ENCODE measurements at regions not wholly inside any gene's neighbourhood (a gene's known extent, or its start where the extent isn't known, plus 50 kb on each side); places are given as distances from the start of the nearest gene placed in this dataset.
"Not testable (repeated sequence)": the region's sequence is repeated elsewhere in the genome, so short reads cannot be mapped to it uniquely, and the experiment has no call there.

DNA sequence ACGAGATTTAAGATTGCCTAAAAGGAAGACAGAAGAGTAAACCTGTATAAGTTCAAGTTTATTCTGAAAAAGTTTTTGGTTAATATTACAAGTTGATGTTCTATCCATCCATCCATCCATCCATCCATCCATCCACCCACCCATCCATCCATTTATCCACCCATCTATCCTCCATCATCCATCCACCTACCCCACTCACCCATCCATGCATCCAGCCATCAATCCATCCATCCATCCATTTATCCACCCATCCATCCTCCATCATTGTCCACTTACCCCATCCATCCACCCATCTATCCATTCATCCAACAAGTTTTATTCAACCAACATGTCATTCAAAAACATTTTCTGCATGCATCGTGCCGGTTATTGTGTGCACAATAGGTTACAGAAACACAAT is 89.3 kb downstream of the ZBTB18 start:
- H3K27me3 Mint-ChIP-seq, result peaks cover 7% of the 10 kb centered on the region
- no peak overlapping the region for H3K4me3 Mint-ChIP-seq
- H3K27ac Mint-ChIP-seq, result no peak overlapping the region
- H3K36me3 Mint-ChIP-seq, result no peaks in the 10 kb centered on the region
- H3K4me1 Mint-ChIP-seq, result peaks cover 4% of the 10 kb centered on the region
- POLR2A ChIA-PET, result no interaction called here
- ATAC-seq (ENCODE audit: low read depth) (no peak), DNase-seq (no peak)
- H3K9me3 Mint-ChIP-seq, result no peaks in the 10 kb centered on the region

DNA sequence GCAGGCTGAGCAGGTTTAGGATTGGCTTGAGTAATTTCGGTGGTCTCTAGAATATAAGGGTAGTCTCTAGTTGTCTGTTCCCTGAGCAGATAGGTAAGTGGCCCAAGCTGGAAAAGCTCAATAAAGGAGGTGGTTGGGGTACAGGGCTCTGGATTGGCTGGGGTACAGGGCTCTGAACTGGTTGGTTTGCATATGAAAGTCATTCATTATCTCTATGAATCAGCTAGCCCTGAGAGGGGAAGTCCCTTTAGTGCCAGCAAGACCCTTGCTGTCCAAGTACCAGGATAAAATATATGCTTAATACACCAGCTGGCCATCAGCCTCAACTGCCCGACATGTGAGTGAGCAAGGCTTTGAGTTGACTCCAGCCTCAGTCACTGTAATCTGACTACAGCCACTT is 93.0 kb downstream of the ZBTB18 start:
- H3K4me1 Mint-ChIP-seq, result no peaks in the 10 kb centered on the region
- ATAC-seq (ENCODE audit: low read depth), result no peak
- no peak overlapping the region for H3K27ac Mint-ChIP-seq
- peaks cover 8% of the 10 kb centered on the region for H3K27me3 Mint-ChIP-seq
- H3K9me3 Mint-ChIP-seq, result no peaks in the 10 kb centered on the region
- no peak overlapping the region for H3K4me3 Mint-ChIP-seq
- no peaks in the 10 kb centered on the region for H3K36me3 Mint-ChIP-seq
- POLR2A ChIA-PET, result no interaction called here
- no peak for DNase-seq

DNA sequence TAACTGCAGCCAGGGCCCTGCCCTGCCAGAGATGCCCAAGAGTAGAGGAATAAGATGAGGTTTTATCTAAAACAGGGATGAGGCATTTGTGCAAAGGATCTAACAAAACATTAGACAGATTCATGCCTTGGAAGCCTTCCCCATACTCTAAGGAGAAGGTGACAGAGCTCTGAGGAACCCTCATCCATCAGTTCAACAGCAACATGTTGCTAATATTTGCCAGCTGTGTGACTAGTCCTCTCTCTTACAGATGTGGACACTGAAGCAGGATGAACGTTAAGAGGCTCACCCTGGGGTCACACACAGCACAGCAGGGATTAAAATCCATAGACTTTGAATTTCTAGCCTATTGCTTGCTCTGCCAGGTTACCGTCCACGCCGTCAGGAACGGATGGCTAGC is 99.0 kb downstream of the ZBTB18 start:
- peaks cover 5% of the 10 kb centered on the region for H3K27me3 Mint-ChIP-seq
- no peak overlapping the region for H3K27ac Mint-ChIP-seq
- POLR2A ChIA-PET, result no interaction called here
- ATAC-seq (ENCODE audit: low read depth), result no peak
- H3K9me3 Mint-ChIP-seq, result no peaks in the 10 kb centered on the region
- no peaks in the 10 kb centered on the region for H3K4me1 Mint-ChIP-seq
- no peak overlapping the region for H3K4me3 Mint-ChIP-seq
- no peak for DNase-seq
- H3K36me3 Mint-ChIP-seq, result no peaks in the 10 kb centered on the region

DNA sequence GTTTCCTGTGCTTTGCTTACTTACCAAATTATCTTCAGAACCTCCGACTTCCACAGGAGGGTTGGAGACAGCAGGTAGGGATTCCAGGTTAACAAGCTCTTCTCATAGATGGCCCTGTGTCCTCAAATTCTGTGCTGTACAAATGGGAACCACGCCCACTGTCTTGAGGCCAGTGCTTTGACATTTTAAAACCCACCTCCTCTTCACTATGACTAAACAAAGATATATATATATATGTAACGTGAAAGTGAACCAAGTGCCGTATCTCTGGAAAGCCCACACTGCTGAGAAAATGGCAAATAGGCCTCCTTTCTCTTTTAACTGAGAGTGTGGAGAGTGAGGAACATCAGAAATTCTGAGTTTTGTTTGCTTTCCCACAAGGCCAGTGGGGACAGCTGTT is 99.6 kb downstream of the ZBTB18 start:
- ATAC-seq (ENCODE audit: low read depth) (no peak), DNase-seq (no peak)
- no peaks in the 10 kb centered on the region for H3K4me1 Mint-ChIP-seq
- peaks cover 5% of the 10 kb centered on the region for H3K27me3 Mint-ChIP-seq
- H3K9me3 Mint-ChIP-seq, result no peaks in the 10 kb centered on the region
- no peak overlapping the region for H3K4me3 Mint-ChIP-seq
- no peaks in the 10 kb centered on the region for H3K36me3 Mint-ChIP-seq
- POLR2A ChIA-PET, result no interaction called here
- no peak overlapping the region for H3K27ac Mint-ChIP-seq

DNA sequence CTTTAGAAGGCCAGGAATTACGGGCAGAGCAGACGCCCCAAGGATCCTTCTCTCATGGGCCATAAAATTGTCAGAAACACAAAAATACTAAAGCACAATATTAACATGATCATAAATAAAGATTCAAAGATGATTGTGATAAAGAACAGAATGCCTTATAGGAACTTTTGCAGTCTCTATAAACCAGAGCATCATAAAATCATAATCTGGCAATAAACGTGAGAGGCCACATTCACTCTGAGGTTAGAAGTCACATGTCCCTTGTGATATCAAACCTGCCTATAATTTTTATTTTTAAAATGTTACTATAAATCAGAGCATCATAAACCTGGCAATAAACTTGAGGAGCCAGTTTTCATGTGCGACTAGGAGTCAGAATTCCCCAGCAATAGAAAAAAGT is 100.5 kb downstream of the ZBTB18 start:
- Mint-ChIP-seq H3K27me3 (peaks cover 4% of the 10 kb centered on the region), H3K27ac (no peak overlapping the region), H3K9me3 (no peaks in the 10 kb centered on the region), H3K36me3 (no peaks in the 10 kb centered on the region), H3K4me3 (no peak overlapping the region), H3K4me1 (no peaks in the 10 kb centered on the region)
- no peak for DNase-seq
- POLR2A ChIA-PET, result no interaction called here
- ATAC-seq (ENCODE audit: low read depth), result no peak

DNA sequence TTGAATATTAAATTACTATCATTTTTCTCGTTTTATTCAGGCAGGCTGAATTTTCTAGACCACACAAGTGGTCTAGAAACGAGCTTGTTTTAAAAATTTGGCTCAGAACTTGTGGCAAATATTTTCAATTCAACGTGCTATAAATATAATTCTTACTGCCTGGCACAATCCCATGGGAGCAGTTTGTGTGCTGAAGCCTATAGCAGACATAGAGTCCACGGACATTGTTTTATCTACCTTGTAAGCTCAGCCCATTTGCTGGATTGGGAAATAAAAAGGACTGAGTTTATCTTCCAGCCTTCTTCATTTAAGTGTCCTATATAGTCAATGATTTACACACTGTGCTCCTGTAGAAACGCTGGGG is 103.4 kb downstream of the ZBTB18 start:
- Mint-ChIP-seq H3K27ac (no peak overlapping the region), H3K9me3 (no peaks in the 10 kb centered on the region), H3K4me1 (no peaks in the 10 kb centered on the region), H3K4me3 (no peak overlapping the region), H3K27me3 (peaks cover 4% of the 10 kb centered on the region), H3K36me3 (no peaks in the 10 kb centered on the region)
- DNase-seq, result no peak
- POLR2A ChIA-PET, result no interaction called here
- no peak for ATAC-seq (ENCODE audit: low read depth)

DNA sequence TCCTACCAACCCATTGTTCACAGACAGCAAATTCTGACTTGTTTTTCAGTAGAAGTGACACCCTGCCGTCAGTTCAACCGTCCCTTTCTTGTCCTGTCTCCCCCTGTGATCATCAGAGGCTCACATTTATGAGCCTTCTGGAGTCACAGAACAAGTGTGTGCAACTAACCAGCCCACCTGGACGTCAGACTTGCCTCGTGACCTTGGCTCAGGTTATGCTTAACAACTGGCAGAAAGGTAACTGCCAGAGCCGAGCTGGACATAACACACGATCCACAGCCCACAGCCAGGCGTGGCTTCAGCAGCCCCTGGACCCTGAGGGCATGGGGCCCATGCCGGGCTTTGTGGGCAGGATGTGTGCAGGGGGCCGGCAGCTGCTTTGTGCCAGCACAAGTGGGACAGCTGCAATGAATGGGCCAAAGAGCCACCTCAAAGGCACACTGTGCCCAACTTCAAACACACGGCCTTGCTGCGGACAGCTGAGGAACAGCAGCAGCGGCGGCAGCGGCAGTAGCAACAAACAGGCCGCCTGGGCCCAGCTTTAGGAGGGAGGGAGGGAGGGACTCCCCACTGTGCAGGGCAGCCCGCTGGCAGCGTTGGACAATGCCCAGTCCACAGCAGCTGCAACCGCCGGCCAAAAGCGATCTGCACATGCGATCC is 103.9 kb downstream of the ZBTB18 start:
- Mint-ChIP-seq H3K4me1 (no peaks in the 10 kb centered on the region), H3K27me3 (peaks cover 4% of the 10 kb centered on the region), H3K9me3 (no peaks in the 10 kb centered on the region), H3K27ac (no peak overlapping the region), H3K36me3 (no peaks in the 10 kb centered on the region), H3K4me3 (no peak overlapping the region)
- ATAC-seq (ENCODE audit: low read depth) (no peak), DNase-seq (no peak)
- POLR2A ChIA-PET, result no interaction called here

DNA sequence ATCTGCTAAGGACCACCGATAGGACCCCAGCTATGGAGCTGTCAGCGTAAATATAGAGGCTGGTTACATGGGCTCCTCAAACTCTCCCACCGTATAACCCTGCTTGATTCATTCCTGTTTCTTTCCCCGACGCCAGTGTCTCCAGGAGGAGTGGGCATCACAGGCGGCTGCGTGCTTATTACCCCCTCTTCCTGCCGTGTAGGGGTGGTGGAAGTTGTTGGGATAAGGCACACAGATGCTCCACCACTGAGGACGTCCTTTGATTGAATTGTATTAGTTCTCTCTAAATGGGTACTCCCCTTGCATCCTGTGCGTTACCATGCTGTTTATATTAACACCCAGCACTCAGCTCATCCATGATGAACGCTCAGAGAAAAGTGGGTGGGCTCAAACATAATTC is 104.6 kb downstream of the ZBTB18 start:
- H3K27ac Mint-ChIP-seq, result no peak overlapping the region
- no peaks in the 10 kb centered on the region for H3K4me1 Mint-ChIP-seq
- H3K4me3 Mint-ChIP-seq, result no peak overlapping the region
- DNase-seq, result no peak
- peaks cover 4% of the 10 kb centered on the region for H3K27me3 Mint-ChIP-seq
- no peaks in the 10 kb centered on the region for H3K9me3 Mint-ChIP-seq
- POLR2A ChIA-PET, result no interaction called here
- H3K36me3 Mint-ChIP-seq, result no peaks in the 10 kb centered on the region
- ATAC-seq (ENCODE audit: low read depth), result no peak

DNA sequence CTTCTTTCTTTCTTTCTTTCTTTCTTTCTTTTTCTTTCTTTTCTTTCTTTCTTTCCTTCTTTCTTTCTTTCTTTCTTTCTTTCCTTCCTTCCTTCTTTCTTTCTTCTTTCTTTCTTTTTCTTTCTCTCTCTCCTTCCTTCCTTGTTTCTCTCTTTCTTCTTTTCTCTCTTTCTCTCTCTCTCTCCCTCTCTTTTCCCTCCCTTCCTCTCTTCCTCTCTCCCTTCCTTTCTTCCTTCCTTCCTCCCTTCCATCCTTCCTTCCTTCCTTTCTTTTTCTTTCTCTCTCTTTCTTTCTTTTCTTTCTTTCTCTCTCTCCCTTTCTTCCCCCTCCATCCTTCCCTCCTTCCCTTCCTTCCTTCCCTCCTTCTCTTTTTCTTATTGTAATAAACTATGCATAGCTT is 105.5 kb downstream of the ZBTB18 start:
- H3K36me3 Mint-ChIP-seq; ATAC-seq (ENCODE audit: low read depth); POLR2A ChIA-PET; H3K4me1 Mint-ChIP-seq; H3K9me3 Mint-ChIP-seq; H3K27ac Mint-ChIP-seq; H3K27me3 Mint-ChIP-seq; H3K4me3 Mint-ChIP-seq; DNase-seq: not testable (repeated sequence)

DNA sequence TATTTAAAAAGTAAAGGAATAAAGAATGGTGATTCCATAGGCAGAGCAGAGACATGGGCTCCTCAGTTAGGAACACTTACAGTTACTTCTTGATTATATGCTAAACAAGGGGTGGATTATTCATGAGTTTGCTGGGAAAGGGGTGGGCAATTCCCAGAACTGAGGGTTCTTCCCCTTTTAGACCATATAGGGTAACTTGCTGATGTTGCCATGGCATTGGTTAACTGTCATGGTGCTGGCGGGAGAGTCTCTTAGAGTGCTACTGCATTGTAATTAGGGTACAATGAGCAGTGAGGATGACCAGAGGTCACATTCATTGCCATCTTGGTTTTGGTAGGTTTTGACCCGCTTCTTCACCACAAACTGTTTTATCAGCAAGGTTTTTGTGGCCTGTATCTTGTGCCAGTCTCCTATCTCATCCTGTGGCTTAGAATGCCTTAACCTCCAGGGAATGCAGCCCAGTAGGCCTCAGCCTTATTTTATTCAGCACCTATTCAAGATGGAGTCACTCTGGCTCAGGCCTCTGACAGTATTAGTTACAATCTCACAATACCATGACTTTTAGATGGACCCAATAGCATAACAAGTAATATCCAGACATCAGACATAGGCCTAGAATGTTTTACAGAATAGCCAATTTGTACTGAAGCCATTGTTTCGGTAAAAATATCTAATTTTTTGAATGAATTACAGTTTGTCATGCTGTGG is 106.8 kb downstream of the ZBTB18 start:
- POLR2A ChIA-PET, result no interaction called here
- Mint-ChIP-seq H3K9me3 (no peaks in the 10 kb centered on the region), H3K4me1 (no peaks in the 10 kb centered on the region)

DNA sequence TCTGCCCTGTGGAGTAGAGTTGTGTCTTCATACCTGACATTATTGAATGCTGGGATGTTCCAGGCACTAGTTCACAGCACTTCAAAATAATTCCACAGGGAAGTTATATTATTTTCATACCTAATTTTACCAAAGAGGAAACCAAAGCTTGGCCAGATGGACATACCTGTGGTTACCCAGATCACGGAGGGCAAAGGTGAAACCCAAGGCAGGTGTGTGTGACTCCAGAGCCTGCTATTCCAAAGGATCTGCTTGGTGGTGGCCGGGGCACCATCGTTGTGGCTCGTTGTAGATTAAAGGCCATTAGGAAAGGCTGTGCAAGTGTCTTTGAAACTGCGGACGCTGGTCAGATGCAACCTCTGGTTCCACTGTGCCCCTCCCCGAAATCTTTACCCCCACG is 108.6 kb downstream of the ZBTB18 start:
- H3K27me3 Mint-ChIP-seq, result no peaks in the 10 kb centered on the region
- DNase-seq (no peak), ATAC-seq (ENCODE audit: low read depth) (no peak)
- no peaks in the 10 kb centered on the region for H3K36me3 Mint-ChIP-seq
- POLR2A ChIA-PET, result no interaction called here
- no peak overlapping the region for H3K27ac Mint-ChIP-seq
- no peaks in the 10 kb centered on the region for H3K9me3 Mint-ChIP-seq
- no peaks in the 10 kb centered on the region for H3K4me1 Mint-ChIP-seq
- H3K4me3 Mint-ChIP-seq, result no peak overlapping the region

More for the DNA sequence above, 106.8 kb downstream of the ZBTB18 start:
- ATAC-seq (ENCODE audit: low read depth) (no peak), DNase-seq (no peak)
- H3K27me3 Mint-ChIP-seq, result peaks cover 2% of the 10 kb centered on the region
- H3K36me3 Mint-ChIP-seq, result no peaks in the 10 kb centered on the region
- H3K4me3 Mint-ChIP-seq, result no peak overlapping the region
- no peak overlapping the region for H3K27ac Mint-ChIP-seq

DNA sequence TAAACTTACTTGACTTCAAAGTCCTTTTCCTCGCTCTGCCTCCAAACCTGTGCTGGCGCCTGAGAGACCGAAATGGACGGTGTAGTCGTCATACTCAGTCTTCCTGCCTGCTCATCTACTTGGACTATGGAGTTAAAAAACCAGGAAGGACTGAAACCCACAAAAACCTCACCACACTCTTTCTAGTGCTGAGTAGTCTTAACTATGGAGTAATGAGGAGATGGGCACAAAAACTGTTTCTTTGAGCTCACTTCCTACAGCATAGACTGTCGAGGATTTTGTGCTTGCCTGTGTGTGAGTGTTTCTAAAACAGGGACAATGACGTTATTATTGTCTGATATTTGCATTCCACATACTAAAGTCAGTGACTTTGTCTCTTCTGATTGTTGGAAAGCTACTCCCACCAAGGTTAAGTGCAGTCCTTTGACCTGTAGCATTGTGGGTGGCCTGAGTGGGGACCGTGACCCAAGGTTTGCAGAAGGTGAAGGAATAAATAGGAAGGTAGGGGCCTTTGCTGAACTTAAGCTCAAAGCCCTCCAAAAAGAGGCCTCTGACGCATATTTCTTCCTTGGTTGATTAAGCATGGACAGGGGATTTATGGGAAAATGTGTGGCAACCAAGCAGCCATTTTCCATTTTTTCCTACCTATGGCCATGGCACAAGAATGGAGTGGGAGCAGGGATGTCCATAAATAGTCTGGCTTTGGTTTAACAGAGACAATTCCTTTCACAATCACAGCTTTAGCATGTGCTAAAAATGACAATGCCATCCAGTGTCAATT is 109.6 kb downstream of the ZBTB18 start:
- no peaks in the 10 kb centered on the region for H3K27me3 Mint-ChIP-seq
- no peak overlapping the region for H3K27ac Mint-ChIP-seq
- H3K4me1 Mint-ChIP-seq, result no peaks in the 10 kb centered on the region
- no peaks in the 10 kb centered on the region for H3K9me3 Mint-ChIP-seq
- no peak overlapping the region for H3K4me3 Mint-ChIP-seq
- DNase-seq (no peak), ATAC-seq (ENCODE audit: low read depth) (no peak)
- POLR2A ChIA-PET, result no interaction called here
- H3K36me3 Mint-ChIP-seq, result no peaks in the 10 kb centered on the region

DNA sequence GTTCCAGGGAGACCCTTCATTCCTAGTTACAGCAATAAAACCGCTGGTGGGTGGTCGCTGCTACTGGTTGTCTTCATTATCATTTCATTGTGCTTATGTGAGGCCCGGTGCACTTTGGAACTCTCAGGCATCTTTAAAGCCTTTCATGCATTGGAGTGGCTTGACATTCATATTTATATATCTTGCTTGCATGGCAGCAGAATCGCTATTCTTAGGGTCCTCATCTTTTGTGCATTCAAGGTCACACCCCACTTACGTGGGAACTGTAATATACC is 110.1 kb downstream of the ZBTB18 start:
- POLR2A ChIA-PET, result no interaction called here
- no peaks in the 10 kb centered on the region for H3K4me1 Mint-ChIP-seq
- ATAC-seq (ENCODE audit: low read depth), result no peak
- no peaks in the 10 kb centered on the region for H3K36me3 Mint-ChIP-seq
- H3K27me3 Mint-ChIP-seq, result no peaks in the 10 kb centered on the region
- H3K4me3 Mint-ChIP-seq, result no peak overlapping the region
- no peaks in the 10 kb centered on the region for H3K9me3 Mint-ChIP-seq
- no peak overlapping the region for H3K27ac Mint-ChIP-seq
- no peak for DNase-seq

DNA sequence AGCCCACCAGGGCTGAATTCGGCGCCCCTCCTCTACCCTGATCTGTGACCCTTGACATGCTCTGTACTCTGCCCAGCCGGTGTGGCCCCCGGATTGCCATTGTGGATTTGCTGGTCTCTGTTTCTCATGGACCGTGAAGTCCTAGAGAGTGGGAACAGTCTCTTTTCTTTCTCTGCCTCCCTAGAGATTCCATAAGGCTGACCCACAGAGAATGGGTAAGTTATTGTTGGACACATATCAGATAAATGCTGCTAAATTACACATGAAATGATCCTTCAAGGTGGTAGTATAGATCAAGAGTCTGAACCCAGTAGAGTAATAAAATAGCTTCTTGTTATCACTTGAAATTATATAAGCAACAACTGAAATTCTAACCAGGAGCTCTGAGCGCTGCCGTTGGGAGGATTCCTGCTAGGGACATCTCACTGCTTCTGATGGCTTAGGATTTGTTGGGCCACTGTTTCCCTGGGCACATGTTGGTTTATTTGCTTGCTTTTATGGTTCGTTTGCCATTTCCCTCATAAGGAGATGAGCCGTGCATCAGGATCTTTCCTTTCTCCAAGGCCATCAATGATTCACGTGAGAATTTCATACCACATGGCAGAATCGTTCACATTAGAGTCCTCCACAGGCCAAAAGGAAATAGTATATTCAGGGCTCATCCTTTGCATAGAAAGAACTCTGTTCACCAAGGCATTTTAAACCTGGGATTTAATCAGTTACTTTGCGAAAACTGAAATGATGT is 111.9 kb downstream of the ZBTB18 start:
- POLR2A ChIA-PET, result no interaction called here
- Mint-ChIP-seq H3K27ac (no peak overlapping the region), H3K4me1 (no peaks in the 10 kb centered on the region), H3K4me3 (no peak overlapping the region), H3K27me3 (no peaks in the 10 kb centered on the region), H3K36me3 (no peaks in the 10 kb centered on the region), H3K9me3 (no peaks in the 10 kb centered on the region)
- DNase-seq (no peak), ATAC-seq (ENCODE audit: low read depth) (no peak)

Data from activated naive CD8-positive, alpha-beta T cell treated with anti-CD3 and anti-CD28 coated beads, Interleukin-2, amount 10 ng/mL, durations not matched to agents 7 days and 5 days (primary cell).